SK-N-SH (cell line): ENCODE measurements at regions not wholly inside any gene's neighbourhood (a gene's known extent, or its start where the extent isn't known, plus 50 kb on each side); places are given as distances from the start of the nearest gene placed in this dataset.
A peak's percentile ranks its signal among the peaks of the same experiment; 100 is the strongest.

Experiments used
- CTCF ChIA-PET: fragments of 300-600, 350-600 bp; formaldehyde crosslinking; extraction: SDS; loops from one replicate; lab custom pipeline; 2021; lab: Yijun Ruan, JAX
- POLR2A ChIA-PET: fragments of 350-600 bp; sonication (Branson Sonifier 250); formaldehyde crosslinking; extraction: SDS; loops from one replicate; lab custom pipeline; 2020; ENCODE audit warnings: antibody characterized with exemption, inconsistent platforms; lab: Yijun Ruan, JAX
- DNase-seq: peaks from one replicate; pipeline ENCODE4 v3.0.0; 2012
- H2AFZ ChIP-seq: fragments of 200-600 bp; sonication (generic); 2 replicates; pipeline ENCODE4 v1.8.1; 2016; ENCODE audit warnings: antibody characterized with exemption, mild to moderate bottlenecking, low read depth
- H3F3A ChIP-seq: fragments of 200-600 bp; sonication (generic); replicated peaks from 2 replicates; pipeline ENCODE3; 2016; ENCODE audit warnings: antibody characterized with exemption, mild to moderate bottlenecking; ENCODE audit not compliant: insufficient read depth
- H3K27ac ChIP-seq, 2 experiments: fragments of 200-500 bp in 1 of 2; fragments of 200-600 bp in 1 of 2; sonication (Bioruptor generic) in 1 of 2; sonication (generic), shearing (Covaris generic) in 1 of 2; 2 replicates each; pipeline versions ENCODE4 v1.5.1 to v1.6.1; 2014 to 2016; ENCODE audit warnings: low read depth in 2 of 2, inconsistent platforms in 1 of 2, low read length in 1 of 2, mild to moderate bottlenecking in 1 of 2, mixed read lengths in 1 of 2
- H3K27me3 ChIP-seq: fragments of 200-600 bp; sonication (generic), shearing (Covaris generic); 2 replicates; pipeline ENCODE4 v1.6.1; 2016; ENCODE audit warnings: mixed run types; ENCODE audit not compliant: insufficient read depth
- H3K36me3 ChIP-seq, 2 experiments: fragments of 200-500 bp in 1 of 2; fragments of 200-600 bp in 1 of 2; sonication (Bioruptor generic) in 1 of 2; sonication (generic) in 1 of 2; replicated peaks in 1 of 2; 2 replicates each; pipeline versions ENCODE3 to v1.5.1; 2014 to 2016; ENCODE audit warnings: low read length in 1 of 2, mild to moderate bottlenecking in 1 of 2; ENCODE audit not compliant: insufficient read depth in 2 of 2, control insufficient read depth in 1 of 2
- H3K4me1 ChIP-seq, 2 experiments: fragments of 200-500 bp in 1 of 2; fragments of 200-600 bp in 1 of 2; sonication (Bioruptor generic) in 1 of 2; sonication (generic), shearing (Covaris generic) in 1 of 2; 2 replicates each; pipeline versions ENCODE4 v1.5.1 to v1.6.1; 2014 to 2016; ENCODE audit warnings: low read depth in 1 of 2, low read length in 1 of 2, mixed run types in 1 of 2; ENCODE audit not compliant: insufficient read depth in 2 of 2, control insufficient read depth in 1 of 2
- H3K4me2 ChIP-seq: fragments of 200-600 bp; sonication (generic), shearing (Covaris generic); 2 replicates; pipeline ENCODE4 v1.6.1; 2017; ENCODE audit warnings: mixed run types
- H3K4me3 ChIP-seq, 2 experiments: fragments of 200-500 bp in 1 of 2; fragments of 200-600 bp in 1 of 2; sonication (Bioruptor generic) in 1 of 2; sonication (generic), shearing (Covaris generic) in 1 of 2; 2 replicates each; pipeline versions ENCODE4 v1.5.1 to v1.8.1; 2014 to 2016; ENCODE audit warnings: low read depth in 2 of 2, inconsistent platforms in 1 of 2, low read length in 1 of 2, mild to moderate bottlenecking in 1 of 2, mixed read lengths in 1 of 2, moderate library complexity in 1 of 2
- H3K79me2 ChIP-seq: fragments of 200-600 bp; sonication (generic); 2 replicates; pipeline ENCODE4 v1.8.1; 2017; ENCODE audit warnings: mild to moderate bottlenecking; ENCODE audit not compliant: insufficient read depth
- H3K9ac ChIP-seq: fragments of 200-600 bp; sonication (generic); 2 replicates; pipeline ENCODE4 v1.6.1; 2017; ENCODE audit warnings: mixed run types
- H3K9me2 ChIP-seq: fragments of 200-600 bp; sonication (generic); 2 replicates; pipeline ENCODE4 v1.6.1; 2017; ENCODE audit warnings: mixed run types
- H3K9me3 ChIP-seq: fragments of 200-600 bp; sonication (generic); 2 replicates; pipeline ENCODE4 v1.6.1; 2017; ENCODE audit warnings: mixed run types, mild to moderate bottlenecking, moderate library complexity
- H4K20me1 ChIP-seq: fragments of 200-600 bp; sonication (generic); 2 replicates; pipeline ENCODE4 v1.6.1; 2017; ENCODE audit warnings: mild to moderate bottlenecking, mixed run types; ENCODE audit not compliant: insufficient read depth
- CHD2 ChIP-seq: fragments of 150-350 bp; IDR thresholded peaks from 2 replicates; pipeline ENCODE4 v1.6.1; 2018; ENCODE audit warnings: low read length; ENCODE audit not compliant: partially characterized antibody
- EP300 ChIP-seq, 2 experiments: IDR thresholded peaks; 2 replicates each; pipeline versions ENCODE4 v1.4.0 to v1.6.1; 2012; ENCODE audit warnings: borderline replicate concordance in 1 of 2, low read depth in 1 of 2, low read length in 1 of 2
- FOSL2 ChIP-seq: IDR thresholded peaks from 2 replicates; pipeline ENCODE4 v1.4.0; 2012; ENCODE audit warnings: low read depth, mild to moderate bottlenecking, moderate library complexity, borderline replicate concordance
- FOXJ3 ChIP-seq: sonication (generic); formaldehyde crosslinking; IDR thresholded peaks from 2 replicates; pipeline ENCODE4 v1.5.1; 2020; ENCODE audit warnings: mild to moderate bottlenecking, missing genetic modification reagents
- FOXM1 ChIP-seq: IDR thresholded peaks from 2 replicates; pipeline ENCODE4 v1.4.0; 2012; ENCODE audit warnings: low read depth, mild to moderate bottlenecking
- GABPA ChIP-seq: IDR thresholded peaks from 2 replicates; pipeline ENCODE4 v1.4.0; 2012; ENCODE audit warnings: low read depth, mild to moderate bottlenecking
- GATA2 ChIP-seq: sonication (generic); formaldehyde crosslinking; IDR thresholded peaks from 2 replicates; pipeline ENCODE4 v1.5.0; 2020; ENCODE audit warnings: mild to moderate bottlenecking, missing genetic modification reagents
- MEF2A ChIP-seq: IDR thresholded peaks from 2 replicates; pipeline ENCODE4 v1.4.0; 2012; ENCODE audit warnings: low read depth, borderline replicate concordance
- MXI1 ChIP-seq: IDR thresholded peaks from 2 replicates; pipeline ENCODE4 v1.6.1; 2012; ENCODE audit warnings: mild to moderate bottlenecking, low read depth, low read length, improper control_type of control experiment
- NFIC ChIP-seq: IDR thresholded peaks from 2 replicates; pipeline ENCODE4 v1.4.0; 2012; ENCODE audit warnings: borderline replicate concordance
- NRF1 ChIP-seq: IDR thresholded peaks from 2 replicates; pipeline ENCODE4 v1.6.1; 2012; ENCODE audit warnings: low read depth, mild to moderate bottlenecking, low read length
- RFX5 ChIP-seq: IDR thresholded peaks from 2 replicates; pipeline ENCODE4 v1.6.1; 2012; ENCODE audit warnings: mild to moderate bottlenecking, improper control_type of control experiment, low read length
- SMC3 ChIP-seq: IDR thresholded peaks from 2 replicates; pipeline ENCODE4 v1.6.1; 2012; ENCODE audit warnings: low read depth, low read length, improper control_type of control experiment
- TAF1 ChIP-seq: IDR thresholded peaks from 2 replicates; pipeline ENCODE4 v1.6.1; 2012; ENCODE audit warnings: low read depth, mild to moderate bottlenecking, low read length, moderate library complexity, borderline replicate concordance
- TEAD4 ChIP-seq: IDR thresholded peaks from 2 replicates; pipeline ENCODE4 v1.4.0; 2012; ENCODE audit warnings: mild to moderate bottlenecking, borderline replicate concordance; ENCODE audit not compliant: insufficient read depth
- USF2 ChIP-seq: fragments of 150-350 bp; IDR thresholded peaks from 2 replicates; pipeline ENCODE4 v1.6.1; 2017; ENCODE audit warnings: antibody characterized with exemption, low read length, low read depth, borderline replicate concordance
- YY1 ChIP-seq: IDR thresholded peaks from 2 replicates; pipeline ENCODE4 v1.4.0; 2012; ENCODE audit warnings: low read depth, mild to moderate bottlenecking
- WGBS: methylation state at CpG from one replicate; pipeline ENCODE4 v1.1.6; 2017; ENCODE audit warnings: low lambda C conversion rate; 5-methylcytosine and 5-hydroxymethylcytosine counted together
- TF ChIP-seq, protein P1 (sequence below): fragments of 150-350 bp; IDR thresholded peaks from 2 replicates; pipeline ENCODE4 v1.6.1; 2016; ENCODE audit warnings: mild to moderate bottlenecking, low read depth, low read length
- TF ChIP-seq, protein P2 (sequence below): fragments of 200-600 bp; sonication (generic); IDR thresholded peaks from 2 replicates; pipeline ENCODE4 v1.6.1; 2017; ENCODE audit warnings: antibody characterized with exemption, mild to moderate bottlenecking, moderate library complexity
- TF ChIP-seq, protein P3 (sequence below): IDR thresholded peaks from 2 replicates; pipeline ENCODE4; 2012
- TF ChIP-seq, protein P4 (sequence below): IDR thresholded peaks from 2 replicates; pipeline ENCODE4 v1.4.0; 2012; ENCODE audit warnings: low read depth, borderline replicate concordance

GRCh38 chr4:145231906-145232700 is 51.7 kb upstream of the OTUD4 start (continued):
- TF ChIP-seq, protein P1, sequence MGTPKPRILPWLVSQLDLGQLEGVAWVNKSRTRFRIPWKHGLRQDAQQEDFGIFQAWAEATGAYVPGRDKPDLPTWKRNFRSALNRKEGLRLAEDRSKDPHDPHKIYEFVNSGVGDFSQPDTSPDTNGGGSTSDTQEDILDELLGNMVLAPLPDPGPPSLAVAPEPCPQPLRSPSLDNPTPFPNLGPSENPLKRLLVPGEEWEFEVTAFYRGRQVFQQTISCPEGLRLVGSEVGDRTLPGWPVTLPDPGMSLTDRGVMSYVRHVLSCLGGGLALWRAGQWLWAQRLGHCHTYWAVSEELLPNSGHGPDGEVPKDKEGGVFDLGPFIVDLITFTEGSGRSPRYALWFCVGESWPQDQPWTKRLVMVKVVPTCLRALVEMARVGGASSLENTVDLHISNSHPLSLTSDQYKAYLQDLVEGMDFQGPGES = no peak
- TF ChIP-seq NRF1 = no peak
- no peak for TF ChIP-seq MEF2A
- TF ChIP-seq GABPA = no peak
- TF ChIP-seq CHD2 = no peak
- no peak for TF ChIP-seq FOXM1
- TF ChIP-seq FOSL2 = peak; percentile 55; the same call in 1 of the 2 replicates
- TF ChIP-seq, protein P2, sequence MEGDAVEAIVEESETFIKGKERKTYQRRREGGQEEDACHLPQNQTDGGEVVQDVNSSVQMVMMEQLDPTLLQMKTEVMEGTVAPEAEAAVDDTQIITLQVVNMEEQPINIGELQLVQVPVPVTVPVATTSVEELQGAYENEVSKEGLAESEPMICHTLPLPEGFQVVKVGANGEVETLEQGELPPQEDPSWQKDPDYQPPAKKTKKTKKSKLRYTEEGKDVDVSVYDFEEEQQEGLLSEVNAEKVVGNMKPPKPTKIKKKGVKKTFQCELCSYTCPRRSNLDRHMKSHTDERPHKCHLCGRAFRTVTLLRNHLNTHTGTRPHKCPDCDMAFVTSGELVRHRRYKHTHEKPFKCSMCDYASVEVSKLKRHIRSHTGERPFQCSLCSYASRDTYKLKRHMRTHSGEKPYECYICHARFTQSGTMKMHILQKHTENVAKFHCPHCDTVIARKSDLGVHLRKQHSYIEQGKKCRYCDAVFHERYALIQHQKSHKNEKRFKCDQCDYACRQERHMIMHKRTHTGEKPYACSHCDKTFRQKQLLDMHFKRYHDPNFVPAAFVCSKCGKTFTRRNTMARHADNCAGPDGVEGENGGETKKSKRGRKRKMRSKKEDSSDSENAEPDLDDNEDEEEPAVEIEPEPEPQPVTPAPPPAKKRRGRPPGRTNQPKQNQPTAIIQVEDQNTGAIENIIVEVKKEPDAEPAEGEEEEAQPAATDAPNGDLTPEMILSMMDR = no peak
- no peak for TF ChIP-seq TAF1
- TF ChIP-seq EP300 (IDR thresholded peaks at IDR 0.05; ENCODE audit: borderline replicate concordance in 1 of 2, low read depth in 1 of 2, low read length in 1 of 2) = peak in 1 of 2 experiments; percentile 63; a peak in 1 of 4 replicates
- TF ChIP-seq RFX5 = no peak
- TF ChIP-seq USF2 = no peak
- TF ChIP-seq NFIC = peak; percentile 83
- TF ChIP-seq FOXJ3 (CRISPR knock-in tag) = no peak
- no peak for TF ChIP-seq TEAD4
- no peak for TF ChIP-seq GATA2 (CRISPR knock-in tag)
- no peak for TF ChIP-seq YY1
- TF ChIP-seq, all 33 proteins: peak for 6

DNA sequence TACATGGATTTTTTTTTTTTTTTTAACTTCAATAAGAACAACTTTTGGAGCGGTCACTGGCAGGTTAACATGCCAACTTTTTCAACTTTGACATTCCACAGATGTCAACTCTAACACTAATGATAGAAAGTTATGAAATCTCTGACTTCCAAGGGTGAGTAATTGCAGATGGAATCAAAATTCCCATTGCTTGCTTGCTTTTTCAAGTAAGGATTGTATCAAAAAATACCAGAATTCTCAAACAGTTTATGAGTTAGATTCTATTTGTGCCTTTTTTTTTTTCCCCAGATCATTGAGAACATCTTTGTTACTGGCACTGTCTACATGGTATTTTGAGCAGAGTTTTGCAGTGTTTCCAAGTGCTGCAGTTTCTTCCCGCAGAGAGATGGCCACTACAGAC is 50.3 kb upstream of the OTUD4 start:
- Histone ChIP-seq H3K4me2 (peak overlapping the region; percentile 29; the same call in 1 of the 2 replicates), H3K4me1 (peaks cover 0 to 4% of the 10 kb centered on the region in 2 experiments; a peak in 2 of 4 replicates), H3K27me3 (no peaks in the 10 kb centered on the region), H3K79me2 (no peaks in the 10 kb centered on the region), H4K20me1 (no peaks in the 10 kb centered on the region), H3K36me3 (no peaks in the 10 kb centered on the region), H3F3A (peaks cover 15% of the 10 kb centered on the region), H3K4me3 (peak overlapping the region in 1 of 2 experiments; percentile 21; a peak in 1 of 4 replicates), H3K9me3 (no peaks in the 10 kb centered on the region), H3K9me2 (no peaks in the 10 kb centered on the region), H3K9ac (no peak overlapping the region), H2AFZ (0 out of 2 replicates have a peak overlapping the region, but pooled peaks have one; percentile 79), H3K27ac (peak overlapping the region; percentile 37 to 92)
- POLR2A ChIA-PET = no interaction called here
- no peak for DNase-seq
- CTCF ChIA-PET = interaction anchor here (1.5 to 1.9 kb wide), 2 partner anchors 326 to 379 kb away, joined by 5 to 8 read pairs; no protein-coding TSS in a partner anchor
- WGBS = 26% methylated on average over 2 of the region's 2 CpGs
- TF ChIP-seq FOSL2 = peak; percentile 27; the same call in 1 of the 2 replicates
- TF ChIP-seq MEF2A = peak; percentile 46; the same call in 1 of the 2 replicates
- TF ChIP-seq EP300 (IDR thresholded peaks at IDR 0.05; ENCODE audit: borderline replicate concordance in 1 of 2, low read depth in 1 of 2, low read length in 1 of 2) = peak in 1 of 2 experiments; percentile 56; a peak in 2 of 4 replicates
- TF ChIP-seq SMC3 = no peak
- TF ChIP-seq TAF1 = no peak
- no peak for TF ChIP-seq GATA2 (CRISPR knock-in tag)
- TF ChIP-seq, protein P3, sequence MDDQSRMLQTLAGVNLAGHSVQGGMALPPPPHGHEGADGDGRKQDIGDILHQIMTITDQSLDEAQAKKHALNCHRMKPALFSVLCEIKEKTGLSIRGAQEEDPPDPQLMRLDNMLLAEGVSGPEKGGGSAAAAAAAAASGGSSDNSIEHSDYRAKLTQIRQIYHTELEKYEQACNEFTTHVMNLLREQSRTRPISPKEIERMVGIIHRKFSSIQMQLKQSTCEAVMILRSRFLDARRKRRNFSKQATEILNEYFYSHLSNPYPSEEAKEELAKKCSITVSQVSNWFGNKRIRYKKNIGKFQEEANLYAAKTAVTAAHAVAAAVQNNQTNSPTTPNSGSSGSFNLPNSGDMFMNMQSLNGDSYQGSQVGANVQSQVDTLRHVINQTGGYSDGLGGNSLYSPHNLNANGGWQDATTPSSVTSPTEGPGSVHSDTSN = peak; percentile 85
- TF ChIP-seq TEAD4 = peak; percentile 70; the same call in 1 of the 2 replicates
- TF ChIP-seq, protein P4, sequence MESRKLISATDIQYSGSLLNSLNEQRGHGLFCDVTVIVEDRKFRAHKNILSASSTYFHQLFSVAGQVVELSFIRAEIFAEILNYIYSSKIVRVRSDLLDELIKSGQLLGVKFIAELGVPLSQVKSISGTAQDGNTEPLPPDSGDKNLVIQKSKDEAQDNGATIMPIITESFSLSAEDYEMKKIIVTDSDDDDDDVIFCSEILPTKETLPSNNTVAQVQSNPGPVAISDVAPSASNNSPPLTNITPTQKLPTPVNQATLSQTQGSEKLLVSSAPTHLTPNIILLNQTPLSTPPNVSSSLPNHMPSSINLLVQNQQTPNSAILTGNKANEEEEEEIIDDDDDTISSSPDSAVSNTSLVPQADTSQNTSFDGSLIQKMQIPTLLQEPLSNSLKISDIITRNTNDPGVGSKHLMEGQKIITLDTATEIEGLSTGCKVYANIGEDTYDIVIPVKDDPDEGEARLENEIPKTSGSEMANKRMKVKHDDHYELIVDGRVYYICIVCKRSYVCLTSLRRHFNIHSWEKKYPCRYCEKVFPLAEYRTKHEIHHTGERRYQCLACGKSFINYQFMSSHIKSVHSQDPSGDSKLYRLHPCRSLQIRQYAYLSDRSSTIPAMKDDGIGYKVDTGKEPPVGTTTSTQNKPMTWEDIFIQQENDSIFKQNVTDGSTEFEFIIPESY = no peak
- no peak for TF ChIP-seq MXI1
- no peak for TF ChIP-seq NRF1
